ENCODE measurements at regions not wholly inside any gene's neighbourhood (a gene's known extent, or its start where the extent isn't known, plus 50 kb on each side); places are given as distances from the start of the nearest gene placed in this dataset.

- TF ChIP-seq KDM1A (IDR thresholded peaks at IDR 0.05; ENCODE audit: low read depth): no peak
- TF ChIP-seq CTCF (IDR thresholded peaks at IDR 0.05): no peak
- no peak for TF ChIP-seq MAX (IDR thresholded peaks at IDR 0.05)
- no peak for TF ChIP-seq POLR2A (IDR thresholded peaks at IDR 0.05; ENCODE audit: low read length)
- TF ChIP-seq RAD21 (conservative IDR thresholded peaks at IDR 0.05 in 1 of 2, IDR thresholded peaks at IDR 0.05 in 1 of 2): no peak
- TF ChIP-seq NR3C1 (IDR thresholded peaks at IDR 0.05): no peak
- TF ChIP-seq MAFK (IDR thresholded peaks at IDR 0.05; ENCODE audit: partially characterized antibody): no peak
- no peak for TF ChIP-seq MAZ (IDR thresholded peaks at IDR 0.05; ENCODE audit: borderline replicate concordance, low read depth, low read length)
Observed at GRCh38 chr20:4415281-4415680, 166.2 kb upstream of the ADRA1D start.

Measured in A549 (cell line).